IPS-18a (cell line): ENCODE measurements at regions not wholly inside any gene's neighbourhood (a gene's known extent, or its start where the extent isn't known, plus 50 kb on each side); places are given as distances from the start of the nearest gene placed in this dataset.
"Not testable (repeated sequence)": the region's sequence is repeated elsewhere in the genome, so short reads cannot be mapped to it uniquely, and the experiment has no call there.

ENCODE experiments used
- H3K27ac ChIP-seq: one replicate; pipeline ENCODE4 v1.5.1; 2013; ENCODE audit warnings: low read length
- H3K27me3 ChIP-seq: one replicate; pipeline ENCODE4 v1.6.1; 2013; ENCODE audit warnings: mild to moderate bottlenecking, low read length; ENCODE audit not compliant: control insufficient read depth, insufficient read depth
- H3K36me3 ChIP-seq: one replicate; pipeline ENCODE4 v1.6.1; 2013; ENCODE audit warnings: low read depth, low read length; ENCODE audit not compliant: control insufficient read depth
- H3K4me1 ChIP-seq: one replicate; pipeline ENCODE4 v1.6.1; 2013; ENCODE audit warnings: low read depth, low read length; ENCODE audit not compliant: control insufficient read depth
- H3K4me3 ChIP-seq: one replicate; pipeline ENCODE4 v1.5.1; 2013; ENCODE audit warnings: low read length
- H3K9ac ChIP-seq: one replicate; pipeline ENCODE4 v1.6.1; 2013; ENCODE audit warnings: mild to moderate bottlenecking, low read length, moderate library complexity
- H3K9me3 ChIP-seq: one replicate; pipeline ENCODE4 v1.6.1; 2013; ENCODE audit warnings: low read depth, low read length; ENCODE audit not compliant: control insufficient read depth

GRCh38 chr4:100876546-100876945, 358.7 kb upstream of the EMCN start:
- Histone ChIP-seq H3K27ac (no peak overlapping the region), H3K4me3 (no peak overlapping the region), H3K4me1 (no peaks in the 10 kb centered on the region), H3K9ac (no peak overlapping the region), H3K36me3 (no peaks in the 10 kb centered on the region), H3K27me3 (no peaks in the 10 kb centered on the region), H3K9me3 (no peaks in the 10 kb centered on the region)

- H3K27ac ChIP-seq: no peak overlapping the region
- no peaks in the 10 kb centered on the region for H3K4me1 ChIP-seq
- H3K9me3 ChIP-seq: no peaks in the 10 kb centered on the region
- no peaks in the 10 kb centered on the region for H3K27me3 ChIP-seq
- H3K4me3 ChIP-seq: no peak overlapping the region
- no peak overlapping the region for H3K9ac ChIP-seq
- no peaks in the 10 kb centered on the region for H3K36me3 ChIP-seq
These were observed 357.7 kb upstream of the EMCN start for GRCh38 chr4:100875296-100876068.

- no peaks in the 10 kb centered on the region for H3K4me1 ChIP-seq
- H3K27ac ChIP-seq: no peak overlapping the region
- H3K27me3 ChIP-seq: no peaks in the 10 kb centered on the region
- no peaks in the 10 kb centered on the region for H3K36me3 ChIP-seq
- no peak overlapping the region for H3K4me3 ChIP-seq
- H3K9ac ChIP-seq: no peak overlapping the region
- no peaks in the 10 kb centered on the region for H3K9me3 ChIP-seq
These were observed 355.0 kb upstream of the EMCN start for GRCh38 chr4:100872811-100873210.

DNA sequence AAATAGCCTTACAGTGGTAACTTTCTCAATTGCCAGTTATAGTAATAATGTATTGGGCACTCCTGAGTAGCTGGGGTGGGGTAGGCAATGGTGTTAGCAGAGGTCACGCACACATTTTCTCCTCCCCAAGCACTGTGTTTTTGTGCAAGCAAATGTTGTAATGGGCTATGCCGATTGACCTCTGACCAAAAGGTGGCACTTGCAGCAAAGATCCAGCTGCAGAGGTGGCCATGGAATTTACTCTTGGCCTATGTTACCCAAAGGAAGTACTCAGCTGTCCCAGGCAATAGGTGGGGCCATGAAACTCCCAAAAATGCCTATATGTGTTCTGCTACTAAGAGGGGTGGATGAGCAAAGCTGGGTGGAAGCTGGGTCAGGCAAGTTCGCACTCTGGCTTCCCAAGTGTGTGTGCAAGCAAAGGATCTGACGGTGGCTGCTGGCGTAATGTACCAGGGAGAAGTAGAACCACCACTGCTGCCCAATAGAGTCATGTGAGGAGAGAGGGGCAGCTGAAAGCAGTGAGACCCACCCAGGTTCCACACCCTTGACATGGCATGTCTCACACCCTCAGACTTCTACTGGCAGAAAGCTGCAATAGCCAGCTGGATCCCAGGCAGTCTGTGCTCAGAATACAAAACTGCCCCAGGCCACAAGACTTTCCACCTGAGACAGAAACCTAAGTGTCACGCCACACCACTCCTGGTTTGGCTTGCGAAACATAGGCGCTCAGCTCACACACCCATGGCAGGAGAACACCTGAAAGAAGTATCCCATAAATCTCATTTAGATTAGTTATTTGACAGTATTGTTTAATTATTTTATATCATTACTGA, 353.3 kb upstream of the EMCN start:
- no peaks in the 10 kb centered on the region for H3K27me3 ChIP-seq
- H3K27ac ChIP-seq: no peak overlapping the region
- H3K4me1 ChIP-seq: no peaks in the 10 kb centered on the region

DNA sequence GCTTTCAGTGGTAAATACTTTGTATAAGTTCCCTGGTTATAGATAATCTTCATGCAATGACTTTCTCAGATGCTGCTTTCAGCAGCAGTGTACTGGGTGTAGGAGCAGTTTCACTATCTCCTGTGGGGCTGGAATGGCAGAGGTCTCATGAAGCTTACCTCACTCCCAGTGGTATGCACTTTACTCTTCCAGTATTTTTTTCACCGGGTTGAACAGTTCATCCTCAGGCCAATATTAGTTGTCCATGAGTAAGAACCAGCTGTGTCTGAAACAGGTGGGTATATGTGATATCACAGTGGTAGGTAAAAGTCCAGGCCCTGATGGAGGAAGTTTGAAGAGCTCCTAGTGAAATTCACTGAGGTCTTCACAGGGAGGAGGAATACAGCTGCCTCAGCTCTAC, 351.5 kb upstream of the EMCN start:
- H3K27me3 ChIP-seq: no peaks in the 10 kb centered on the region
- no peaks in the 10 kb centered on the region for H3K36me3 ChIP-seq
- no peaks in the 10 kb centered on the region for H3K4me1 ChIP-seq
- H3K27ac ChIP-seq: no peak overlapping the region
- H3K4me3 ChIP-seq: no peak overlapping the region
- H3K9ac ChIP-seq: no peak overlapping the region
- no peaks in the 10 kb centered on the region for H3K9me3 ChIP-seq

More for the DNA sequence above, 353.3 kb upstream of the EMCN start:
- no peak overlapping the region for H3K9ac ChIP-seq
- H3K4me3 ChIP-seq: no peak overlapping the region
- H3K9me3 ChIP-seq: no peaks in the 10 kb centered on the region
- no peaks in the 10 kb centered on the region for H3K36me3 ChIP-seq

DNA sequence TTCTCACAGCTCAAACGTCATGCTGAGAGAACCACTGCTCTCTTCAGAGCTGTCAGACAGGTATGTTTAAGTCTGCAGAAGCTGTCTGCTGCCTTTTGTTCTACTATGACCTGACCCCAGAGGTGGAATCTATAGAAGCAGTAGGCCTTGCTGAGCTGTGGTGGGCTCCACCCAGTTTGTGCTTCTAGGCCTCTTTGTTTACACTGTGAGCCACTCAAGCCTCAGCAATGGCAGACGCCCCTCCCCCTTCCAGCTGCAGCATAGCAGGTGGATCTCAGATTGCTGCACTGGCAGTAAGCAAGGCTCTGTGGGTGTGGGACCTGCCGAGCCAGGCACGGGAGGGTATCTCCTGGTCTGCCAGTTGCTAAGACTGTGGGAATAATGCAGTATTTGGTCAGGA, 350.5 kb upstream of the EMCN start:
- H3K9ac ChIP-seq, H3K27ac ChIP-seq, H3K27me3 ChIP-seq, H3K4me1 ChIP-seq, H3K36me3 ChIP-seq, H3K9me3 ChIP-seq, H3K4me3 ChIP-seq: not testable (repeated sequence)

GRCh38 chr4:100852326-100852725, 334.5 kb upstream of the EMCN start:
- Histone ChIP-seq H3K27ac (no peak overlapping the region), H3K9me3 (no peaks in the 10 kb centered on the region), H3K27me3 (no peaks in the 10 kb centered on the region), H3K9ac (no peak overlapping the region), H3K4me1 (no peaks in the 10 kb centered on the region), H3K4me3 (no peak overlapping the region), H3K36me3 (no peaks in the 10 kb centered on the region)

DNA sequence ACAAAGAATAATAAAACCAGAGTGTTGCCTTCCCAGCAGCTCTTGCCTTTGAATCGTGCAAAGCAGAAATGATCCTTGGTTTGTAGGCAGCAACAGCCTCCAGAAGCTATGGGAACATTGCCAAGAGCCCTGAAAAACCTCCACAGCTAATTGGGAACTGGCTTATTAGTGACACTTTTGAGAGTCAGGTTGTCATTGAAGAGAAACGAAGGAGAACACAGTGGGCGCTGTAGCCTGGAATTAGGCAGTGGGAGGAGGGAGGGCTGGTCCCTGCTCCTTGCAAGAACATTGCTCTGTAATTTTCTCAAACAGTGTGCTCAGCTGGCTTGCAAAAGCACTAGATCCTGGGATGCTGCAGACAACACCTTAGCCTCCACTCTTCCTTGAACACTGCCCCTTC, 331.5 kb upstream of the EMCN start:
- H3K9me3 ChIP-seq: no peaks in the 10 kb centered on the region

DNA sequence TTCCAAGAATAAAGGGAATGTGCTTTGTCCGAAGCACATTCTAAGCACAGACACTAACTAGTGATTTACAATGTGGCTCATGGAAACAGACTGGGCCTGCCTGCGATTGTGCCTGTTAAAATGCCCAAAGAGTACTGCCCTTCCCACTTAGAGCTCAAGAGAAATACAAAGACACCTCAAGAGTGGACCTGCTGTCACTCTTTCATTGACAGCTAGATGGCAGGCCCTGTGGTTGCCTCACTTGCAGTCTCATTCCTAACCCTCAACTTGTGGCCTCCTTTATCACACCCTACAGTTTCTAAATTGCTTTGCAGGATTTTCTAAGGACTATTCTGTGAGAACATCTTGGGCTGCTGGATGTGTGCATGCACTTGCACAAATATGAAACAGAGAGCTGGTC, 331.0 kb upstream of the EMCN start:
- Histone ChIP-seq H3K4me1 (no peaks in the 10 kb centered on the region), H3K9ac (no peak overlapping the region), H3K4me3 (no peak overlapping the region), H3K9me3 (no peaks in the 10 kb centered on the region), H3K36me3 (no peaks in the 10 kb centered on the region), H3K27me3 (no peaks in the 10 kb centered on the region), H3K27ac (no peak overlapping the region)

More for the DNA sequence above, 331.5 kb upstream of the EMCN start:
- Histone ChIP-seq H3K36me3 (no peaks in the 10 kb centered on the region), H3K27ac (no peak overlapping the region), H3K4me1 (no peaks in the 10 kb centered on the region), H3K27me3 (no peaks in the 10 kb centered on the region), H3K4me3 (no peak overlapping the region), H3K9ac (no peak overlapping the region)

DNA sequence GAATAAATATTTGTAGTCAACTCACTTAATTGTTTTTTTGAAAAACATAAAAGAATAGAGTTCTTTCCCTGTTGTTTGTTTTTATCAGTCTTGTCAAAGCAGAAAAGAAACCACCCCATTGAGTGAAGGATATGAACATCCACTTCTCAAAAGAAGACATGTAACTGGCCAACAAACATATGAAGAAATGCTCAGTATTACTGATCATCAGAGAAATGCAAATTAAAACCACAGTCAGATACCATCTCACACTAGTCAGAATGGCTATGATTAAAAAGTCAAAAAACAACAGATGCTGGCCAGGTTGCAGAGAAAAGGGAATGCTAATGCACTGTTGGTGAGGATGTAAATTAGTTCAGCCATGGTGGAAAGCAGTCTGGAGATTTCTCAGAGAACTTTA, 326.1 kb upstream of the EMCN start:
- no peaks in the 10 kb centered on the region for H3K4me1 ChIP-seq
- no peaks in the 10 kb centered on the region for H3K27me3 ChIP-seq
- H3K9me3 ChIP-seq: no peaks in the 10 kb centered on the region
- H3K36me3 ChIP-seq: no peaks in the 10 kb centered on the region
- H3K27ac ChIP-seq: no peak overlapping the region
- no peak overlapping the region for H3K9ac ChIP-seq
- H3K4me3 ChIP-seq: no peak overlapping the region

DNA sequence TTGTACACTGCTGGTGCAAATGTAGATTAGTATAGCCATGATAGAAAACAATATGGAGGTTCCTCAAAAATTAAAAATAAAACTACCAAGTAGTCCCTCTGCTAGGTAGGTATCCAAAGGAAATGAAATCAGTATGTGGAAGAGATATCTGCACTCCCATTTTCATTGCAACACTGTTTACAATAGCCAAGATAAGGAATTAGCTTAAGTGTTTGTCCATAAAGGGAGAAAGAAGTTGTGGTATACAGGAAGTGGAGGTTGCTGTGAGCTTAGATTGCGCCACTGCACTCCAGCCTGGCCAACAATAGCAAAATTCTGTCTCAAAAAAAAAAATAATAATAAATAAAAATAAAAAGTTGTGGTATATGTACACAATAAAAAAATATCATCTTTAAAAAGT, 325.0 kb upstream of the EMCN start:
- Histone ChIP-seq H3K27ac (no peak overlapping the region), H3K27me3 (no peaks in the 10 kb centered on the region), H3K4me3 (no peak overlapping the region), H3K9me3 (no peaks in the 10 kb centered on the region), H3K36me3 (no peaks in the 10 kb centered on the region), H3K4me1 (peaks cover 6% of the 10 kb centered on the region), H3K9ac (no peak overlapping the region)

- Histone ChIP-seq H3K36me3 (no peaks in the 10 kb centered on the region), H3K27me3 (no peaks in the 10 kb centered on the region), H3K4me3 (no peak overlapping the region), H3K9ac (no peak overlapping the region), H3K9me3 (no peaks in the 10 kb centered on the region), H3K27ac (no peak overlapping the region), H3K4me1 (peaks cover 13% of the 10 kb centered on the region)
These were observed 324.1 kb upstream of the EMCN start for GRCh38 chr4:100841911-100842310.
